ENCODE measurements at regions not wholly inside any gene's neighbourhood (a gene's known extent, or its start where the extent isn't known, plus 50 kb on each side); places are given as distances from the start of the nearest gene placed in this dataset.

DNA sequence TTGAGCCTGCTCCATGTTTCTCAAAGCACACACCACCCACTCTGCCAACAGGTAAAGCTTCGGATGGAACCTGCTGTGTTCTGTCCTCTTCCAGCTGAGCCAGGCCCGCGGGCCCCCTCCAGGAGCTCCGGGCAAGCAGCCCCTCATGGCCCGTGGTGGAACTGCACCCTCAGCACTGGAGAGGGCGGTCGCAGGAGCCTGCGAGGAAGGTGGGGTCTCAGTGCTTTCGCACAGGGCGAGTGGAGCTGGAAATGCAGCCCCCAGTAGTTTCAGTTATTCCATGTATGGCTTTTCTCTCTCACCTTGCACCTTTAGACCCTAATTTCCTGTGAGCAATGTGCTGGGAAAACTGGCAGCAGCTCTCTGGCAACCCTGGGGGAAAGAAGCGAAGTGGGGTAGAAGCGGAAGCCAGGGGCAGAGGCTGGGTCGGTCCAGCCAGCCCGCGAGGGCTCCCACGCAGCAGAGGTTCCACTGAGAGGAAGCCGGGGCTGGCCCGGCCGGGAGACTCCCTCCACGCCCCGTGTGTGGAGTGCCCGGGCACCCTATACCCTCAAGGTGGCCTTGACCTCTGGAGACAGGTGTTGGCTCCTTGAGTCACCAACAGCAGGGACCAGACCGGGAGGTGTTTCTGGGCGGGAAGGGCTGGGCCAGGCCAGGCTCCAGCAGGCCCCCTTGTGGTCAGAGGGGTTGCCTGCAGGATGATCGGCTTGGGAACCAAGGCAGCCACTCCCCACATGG, 119.9 kb upstream of the TMEM45B start:
- Histone ChIP-seq H3K4me3 (no peak overlapping the region), H3K4me1 (ENCODE audit: control insufficient read depth in 5 of 5, insufficient read depth in 5 of 5, low read length in 5 of 5) (peaks cover 0 to 4% (median 0%) of the 10 kb centered on the region in 5 donors), H3K9ac (ENCODE audit: insufficient read depth in 1 of 2, low read length in 2 of 2) (peak overlapping the region in 1 of 2 donors; percentile 40), H3K27ac (ENCODE audit: low read depth in 1 of 2, low read length in 1 of 2) (no peak overlapping the region), H3K9me3 (ENCODE audit: control insufficient read depth in 4 of 4, insufficient read depth in 3 of 4, low read length in 3 of 4) (no peaks in the 10 kb centered on the region), H3K27me3 (ENCODE audit: control insufficient read depth in 3 of 3, insufficient read depth in 3 of 3, low read length in 2 of 3) (peaks cover 0 to 5% (median 0%) of the 10 kb centered on the region in 3 donors), H3K36me3 (ENCODE audit: control insufficient read depth in 4 of 4, insufficient read depth in 4 of 4, low read length in 4 of 4) (no peaks in the 10 kb centered on the region)
- TF ChIP-seq, protein P1, sequence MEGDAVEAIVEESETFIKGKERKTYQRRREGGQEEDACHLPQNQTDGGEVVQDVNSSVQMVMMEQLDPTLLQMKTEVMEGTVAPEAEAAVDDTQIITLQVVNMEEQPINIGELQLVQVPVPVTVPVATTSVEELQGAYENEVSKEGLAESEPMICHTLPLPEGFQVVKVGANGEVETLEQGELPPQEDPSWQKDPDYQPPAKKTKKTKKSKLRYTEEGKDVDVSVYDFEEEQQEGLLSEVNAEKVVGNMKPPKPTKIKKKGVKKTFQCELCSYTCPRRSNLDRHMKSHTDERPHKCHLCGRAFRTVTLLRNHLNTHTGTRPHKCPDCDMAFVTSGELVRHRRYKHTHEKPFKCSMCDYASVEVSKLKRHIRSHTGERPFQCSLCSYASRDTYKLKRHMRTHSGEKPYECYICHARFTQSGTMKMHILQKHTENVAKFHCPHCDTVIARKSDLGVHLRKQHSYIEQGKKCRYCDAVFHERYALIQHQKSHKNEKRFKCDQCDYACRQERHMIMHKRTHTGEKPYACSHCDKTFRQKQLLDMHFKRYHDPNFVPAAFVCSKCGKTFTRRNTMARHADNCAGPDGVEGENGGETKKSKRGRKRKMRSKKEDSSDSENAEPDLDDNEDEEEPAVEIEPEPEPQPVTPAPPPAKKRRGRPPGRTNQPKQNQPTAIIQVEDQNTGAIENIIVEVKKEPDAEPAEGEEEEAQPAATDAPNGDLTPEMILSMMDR (IDR thresholded peaks at IDR 0.05; ENCODE audit: control extremely low read depth, extremely low read depth) = peak; percentile 31
- ATAC-seq (ENCODE audit: insufficient read depth, low FRiP score) (peak; percentile 84), DNase-seq (peak; percentile 74 to 80 (median 77))
- 2 to 5% methylated on average over 25 of the region's 25 CpGs for WGBS, 2 donors

- no peak overlapping the region for H3K9ac ChIP-seq (ENCODE audit: insufficient read depth in 1 of 2, low read length in 2 of 2)
- DNase-seq = no peak
- TF ChIP-seq, protein P1 (IDR thresholded peaks at IDR 0.05; ENCODE audit: control extremely low read depth, extremely low read depth) = no peak
- no peak overlapping the region for H3K27ac ChIP-seq (ENCODE audit: low read depth in 1 of 2, low read length in 1 of 2)
- peaks cover 0 to 5% (median 0%) of the 10 kb centered on the region in 3 donors for H3K27me3 ChIP-seq (ENCODE audit: control insufficient read depth in 3 of 3, insufficient read depth in 3 of 3, low read length in 2 of 3)
- peaks cover 0 to 4% (median 0%) of the 10 kb centered on the region in 5 donors for H3K4me1 ChIP-seq (ENCODE audit: control insufficient read depth in 5 of 5, insufficient read depth in 5 of 5, low read length in 5 of 5)
- H3K9me3 ChIP-seq (ENCODE audit: control insufficient read depth in 4 of 4, insufficient read depth in 3 of 4, low read length in 3 of 4) = no peaks in the 10 kb centered on the region
- H3K36me3 ChIP-seq (ENCODE audit: control insufficient read depth in 4 of 4, insufficient read depth in 4 of 4, low read length in 4 of 4) = no peaks in the 10 kb centered on the region
- ATAC-seq (ENCODE audit: insufficient read depth, low FRiP score) = no peak
- no peak overlapping the region for H3K4me3 ChIP-seq
- WGBS, 2 donors = 62 to 66% methylated on average over 13 of the region's 13 CpGs
Observed at GRCh38 chr11:129696309-129696989, 119.2 kb upstream of the TMEM45B start.

- H3K4me3 ChIP-seq = no peak overlapping the region
- H3K4me1 ChIP-seq (ENCODE audit: control insufficient read depth in 5 of 5, insufficient read depth in 5 of 5, low read length in 5 of 5) = peaks cover 0 to 4% (median 0%) of the 10 kb centered on the region in 5 donors
- DNase-seq (no peak), ATAC-seq (ENCODE audit: insufficient read depth, low FRiP score) (no peak)
- H3K27ac ChIP-seq (ENCODE audit: low read depth in 1 of 2, low read length in 1 of 2) = no peak overlapping the region
- H3K9ac ChIP-seq (ENCODE audit: insufficient read depth in 1 of 2, low read length in 2 of 2) = no peak overlapping the region
- 17 to 56% methylated on average over 1 of the region's 1 CpG for WGBS, 2 donors
- no peaks in the 10 kb centered on the region for H3K36me3 ChIP-seq (ENCODE audit: control insufficient read depth in 4 of 4, insufficient read depth in 4 of 4, low read length in 4 of 4)
- H3K27me3 ChIP-seq (ENCODE audit: control insufficient read depth in 3 of 3, insufficient read depth in 3 of 3, low read length in 2 of 3) = peaks cover 0 to 5% (median 0%) of the 10 kb centered on the region in 3 donors
- no peaks in the 10 kb centered on the region for H3K9me3 ChIP-seq (ENCODE audit: control insufficient read depth in 4 of 4, insufficient read depth in 3 of 4, low read length in 3 of 4)
- TF ChIP-seq, protein P1 (IDR thresholded peaks at IDR 0.05; ENCODE audit: control extremely low read depth, extremely low read depth) = no peak
Observed at GRCh38 chr11:129698212-129698611, 117.4 kb upstream of the TMEM45B start.
